Smooth muscle cell (in vitro differentiated cells): ENCODE measurements at regions not wholly inside any gene's neighbourhood (a gene's known extent, or its start where the extent isn't known, plus 50 kb on each side); places are given as distances from the start of the nearest gene placed in this dataset.

Experiments
- DNase-seq: peaks from one replicate; lab custom pipeline; 2025; ENCODE audit not compliant: unreplicated experiment; lab: John Stamatoyannopoulos, UW
- H2AFZ ChIP-seq: fragments of 200-600 bp; sonication (generic); 2 replicates; pipeline ENCODE4 v1.6.0; 2016; ENCODE audit warnings: antibody characterized with exemption, low read depth, mild to moderate bottlenecking
- H3F3A ChIP-seq: fragments of 200-600 bp; sonication (generic); 2 replicates; pipeline ENCODE4 v1.6.0; 2017; ENCODE audit warnings: antibody characterized with exemption, low read depth
- H3K27ac ChIP-seq: fragments of 200-600 bp; sonication (generic); 2 replicates; pipeline ENCODE4 v1.5.1; 2016; ENCODE audit warnings: low read depth, mild to moderate bottlenecking
- H3K27me3 ChIP-seq: fragments of 200-600 bp; sonication (generic); 2 replicates; pipeline ENCODE4 v1.6.1; 2016; ENCODE audit warnings: low read depth, mild to moderate bottlenecking
- H3K36me3 ChIP-seq: fragments of 200-600 bp; sonication (generic); 2 replicates; pipeline ENCODE4 v1.5.1; 2016; ENCODE audit warnings: low read depth
- H3K4me1 ChIP-seq: fragments of 200-600 bp; sonication (generic); 2 replicates; pipeline ENCODE4 v1.5.1; 2016; ENCODE audit warnings: low read depth
- H3K4me2 ChIP-seq: fragments of 200-600 bp; sonication (generic); 2 replicates; pipeline ENCODE4 v1.6.0; 2016; ENCODE audit warnings: mild to moderate bottlenecking
- H3K4me3 ChIP-seq: fragments of 200-600 bp; sonication (generic); 2 replicates; pipeline ENCODE4 v1.5.1; 2016; ENCODE audit warnings: mild to moderate bottlenecking
- H3K79me2 ChIP-seq: fragments of 200-600 bp; sonication (generic); 2 replicates; pipeline ENCODE4 v1.6.0; 2016; ENCODE audit warnings: low read depth, mild to moderate bottlenecking
- H3K9ac ChIP-seq: fragments of 200-600 bp; sonication (generic); 2 replicates; pipeline ENCODE4 v1.6.0; 2016; ENCODE audit warnings: low read depth
- H3K9me3 ChIP-seq: fragments of 200-600 bp; sonication (generic); replicated peaks from 2 replicates; pipeline ENCODE4 v1.5.1; 2016; ENCODE audit warnings: low read depth
- H4K20me1 ChIP-seq: fragments of 200-600 bp; sonication (generic); 2 replicates; pipeline ENCODE4 v1.6.0; 2016; ENCODE audit warnings: low read depth
- WGBS: methylation state at CpG from one replicate; pipeline ENCODE4 v1.1.7; 2016; ENCODE audit warnings: low lambda C conversion rate; 5-methylcytosine and 5-hydroxymethylcytosine counted together
- TF ChIP-seq, protein P1 (sequence below): fragments of 200-600 bp; sonication (generic); IDR thresholded peaks from 2 replicates; pipeline ENCODE4 v1.5.1; 2017; ENCODE audit warnings: borderline replicate concordance, mild to moderate bottlenecking, antibody characterized with exemption; ENCODE audit not compliant: insufficient read depth, poor library complexity, severe bottlenecking

DNA sequence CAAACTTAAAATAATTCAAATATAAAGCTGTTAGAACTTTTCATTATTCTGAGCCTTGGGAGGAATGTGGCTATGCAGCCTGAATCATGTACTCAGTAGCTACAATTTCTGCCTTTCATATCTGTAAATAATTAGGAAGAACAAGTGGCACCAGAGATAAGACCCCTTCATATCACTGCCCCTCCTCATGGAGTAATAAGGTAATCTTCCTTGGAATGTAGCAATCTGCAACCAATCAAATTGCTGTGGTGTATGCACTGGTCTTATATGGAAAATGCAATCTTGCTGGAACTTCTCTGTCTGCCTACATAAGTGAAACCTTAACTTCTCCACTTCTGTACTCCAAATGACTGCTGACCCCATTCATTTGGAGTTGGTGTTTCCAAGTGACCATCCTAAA is 104.4 kb upstream of the VANGL1 start:
- DNase-seq: no peak
- Histone ChIP-seq H4K20me1 (no peaks in the 10 kb centered on the region), H3K27me3 (no peaks in the 10 kb centered on the region), H3K79me2 (no peaks in the 10 kb centered on the region), H3K27ac (no peak overlapping the region), H3K4me1 (peaks cover 7% of the 10 kb centered on the region), H3K4me2 (no peak overlapping the region), H3K4me3 (no peak overlapping the region), H2AFZ (no peak overlapping the region), H3F3A (peaks cover under 1% of the 10 kb centered on the region), H3K9me3 (no peaks in the 10 kb centered on the region), H3K36me3 (no peaks in the 10 kb centered on the region), H3K9ac (no peak overlapping the region)
- TF ChIP-seq, protein P1, sequence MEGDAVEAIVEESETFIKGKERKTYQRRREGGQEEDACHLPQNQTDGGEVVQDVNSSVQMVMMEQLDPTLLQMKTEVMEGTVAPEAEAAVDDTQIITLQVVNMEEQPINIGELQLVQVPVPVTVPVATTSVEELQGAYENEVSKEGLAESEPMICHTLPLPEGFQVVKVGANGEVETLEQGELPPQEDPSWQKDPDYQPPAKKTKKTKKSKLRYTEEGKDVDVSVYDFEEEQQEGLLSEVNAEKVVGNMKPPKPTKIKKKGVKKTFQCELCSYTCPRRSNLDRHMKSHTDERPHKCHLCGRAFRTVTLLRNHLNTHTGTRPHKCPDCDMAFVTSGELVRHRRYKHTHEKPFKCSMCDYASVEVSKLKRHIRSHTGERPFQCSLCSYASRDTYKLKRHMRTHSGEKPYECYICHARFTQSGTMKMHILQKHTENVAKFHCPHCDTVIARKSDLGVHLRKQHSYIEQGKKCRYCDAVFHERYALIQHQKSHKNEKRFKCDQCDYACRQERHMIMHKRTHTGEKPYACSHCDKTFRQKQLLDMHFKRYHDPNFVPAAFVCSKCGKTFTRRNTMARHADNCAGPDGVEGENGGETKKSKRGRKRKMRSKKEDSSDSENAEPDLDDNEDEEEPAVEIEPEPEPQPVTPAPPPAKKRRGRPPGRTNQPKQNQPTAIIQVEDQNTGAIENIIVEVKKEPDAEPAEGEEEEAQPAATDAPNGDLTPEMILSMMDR: no peak

DNA sequence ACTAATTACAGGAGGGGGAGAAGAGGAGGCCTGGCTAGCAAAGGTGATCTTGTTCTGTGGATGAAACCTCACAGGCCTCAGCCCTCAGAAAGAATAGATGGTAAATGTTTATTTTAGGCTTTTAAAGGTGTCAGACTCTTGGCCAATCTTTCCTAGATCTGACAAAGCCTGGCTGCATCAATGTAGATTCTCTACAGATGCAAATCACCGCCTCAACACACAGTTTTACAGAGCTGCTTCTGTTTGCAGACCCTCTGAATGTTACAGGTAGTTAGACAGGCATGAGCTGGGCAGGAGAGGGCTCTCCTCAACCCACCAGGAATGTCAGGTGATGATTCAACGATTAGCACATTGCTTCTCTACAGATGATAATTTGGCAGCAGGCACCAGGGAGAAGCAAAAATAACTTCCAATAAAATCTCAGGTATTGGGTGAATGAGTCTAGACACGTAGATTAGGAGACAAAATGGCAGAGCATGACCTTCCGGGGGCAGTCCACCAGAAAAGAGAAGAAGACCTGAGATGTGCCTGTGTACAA is 105.4 kb upstream of the VANGL1 start:
- Histone ChIP-seq H3K4me2 (no peak overlapping the region), H3K9ac (no peak overlapping the region), H3K9me3 (no peaks in the 10 kb centered on the region), H3K79me2 (no peaks in the 10 kb centered on the region), H3F3A (peaks cover 4% of the 10 kb centered on the region), H3K4me1 (peaks cover 7% of the 10 kb centered on the region), H3K36me3 (no peaks in the 10 kb centered on the region), H4K20me1 (no peaks in the 10 kb centered on the region), H3K27ac (no peak overlapping the region), H2AFZ (no peak overlapping the region), H3K27me3 (no peaks in the 10 kb centered on the region), H3K4me3 (no peak overlapping the region)
- WGBS: 90% methylated on average over 4 of the region's 4 CpGs
- TF ChIP-seq, protein P1: no peak
- DNase-seq: no peak

DNA sequence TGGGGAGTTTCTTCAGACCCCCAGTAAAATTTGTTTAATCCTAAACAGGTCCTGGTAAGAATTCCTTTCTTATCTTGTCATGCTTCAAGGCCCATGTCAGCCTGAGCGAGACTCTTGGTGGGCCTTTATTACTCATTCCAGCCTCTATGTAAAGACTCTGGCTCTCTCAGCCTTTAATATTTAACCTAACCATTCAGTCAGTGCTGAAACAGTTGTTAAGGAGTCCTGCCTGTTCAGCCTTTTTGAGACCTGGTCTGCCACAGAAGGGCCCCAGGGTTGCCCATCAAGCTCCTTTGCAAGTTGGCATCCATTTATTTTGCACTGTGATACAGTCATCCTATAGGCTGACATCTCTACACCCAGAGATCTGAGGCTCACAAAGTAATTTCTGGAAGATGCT is 107.7 kb upstream of the VANGL1 start:
- Histone ChIP-seq H3K79me2 (no peaks in the 10 kb centered on the region), H3K9ac (no peak overlapping the region), H3K9me3 (no peaks in the 10 kb centered on the region), H4K20me1 (no peaks in the 10 kb centered on the region), H3K4me2 (peak overlapping the region; percentile 20), H3K4me1 (peaks cover 7% of the 10 kb centered on the region), H3F3A (peaks cover 4% of the 10 kb centered on the region), H3K36me3 (no peaks in the 10 kb centered on the region), H3K27ac (no peak overlapping the region), H3K27me3 (no peaks in the 10 kb centered on the region), H2AFZ (no peak overlapping the region), H3K4me3 (no peak overlapping the region)
- DNase-seq: no peak
- TF ChIP-seq, protein P1: no peak
- WGBS: 21% methylated on average over 1 of the region's 1 CpG

DNA sequence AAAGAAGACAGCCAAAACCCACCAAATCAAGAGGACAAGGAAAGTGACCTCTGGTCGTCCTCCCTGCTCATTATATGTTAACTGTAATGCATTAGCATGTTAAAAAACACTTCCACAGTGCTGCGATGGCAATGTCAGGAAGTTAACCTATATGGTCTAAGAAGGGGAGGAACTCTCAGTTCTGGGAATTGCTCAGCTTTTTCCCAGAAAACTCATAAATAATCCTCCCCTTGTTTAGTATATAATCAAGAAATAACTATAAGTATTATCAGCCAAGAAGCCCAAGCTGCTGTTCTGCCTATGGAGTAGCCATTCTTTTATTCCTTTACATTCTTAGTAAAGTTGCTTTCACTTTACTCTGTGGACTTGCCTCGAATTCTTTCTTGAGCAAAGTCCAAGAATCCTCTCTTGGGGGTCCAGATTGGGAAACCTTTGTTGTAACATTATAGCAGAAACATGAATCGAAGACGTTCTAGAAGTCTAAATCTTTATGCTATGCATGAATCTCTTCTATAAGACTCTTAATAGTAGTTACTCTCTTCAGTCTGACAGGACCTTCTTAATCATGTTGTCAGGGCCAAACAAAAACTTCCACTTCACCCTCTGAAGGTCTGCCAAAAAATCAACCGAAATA is 110.0 kb upstream of the VANGL1 start:
- Histone ChIP-seq H3F3A (peaks cover 4% of the 10 kb centered on the region), H3K4me1 (peaks cover 15% of the 10 kb centered on the region), H3K4me2 (no peak overlapping the region), H3K9ac (no peak overlapping the region), H3K27ac (no peak overlapping the region), H3K4me3 (no peak overlapping the region), H3K79me2 (no peaks in the 10 kb centered on the region), H3K27me3 (no peaks in the 10 kb centered on the region), H4K20me1 (no peaks in the 10 kb centered on the region), H3K9me3 (no peaks in the 10 kb centered on the region), H2AFZ (peak overlapping the region; percentile 67), H3K36me3 (no peaks in the 10 kb centered on the region)
- 62% methylated on average over 6 of the region's 6 CpGs for WGBS
- TF ChIP-seq, protein P1: no peak
- no peak for DNase-seq
